NCI-H774 (cell line): ENCODE measurements at regions not wholly inside any gene's neighbourhood (a gene's known extent, or its start where the extent isn't known, plus 50 kb on each side); places are given as distances from the start of the nearest gene placed in this dataset.
A peak's percentile ranks its signal among the peaks of the same experiment; 100 is the strongest.

ENCODE experiments used
- DNase-seq: peaks from one replicate; lab custom pipeline; 2025; lab: John Stamatoyannopoulos, UW

- DNase-seq, result no peak
These were observed 301.8 kb upstream of the TMPO start for GRCh38 chr12:98213556-98213955.

GRCh38 chr12:98217257-98217656, 298.1 kb upstream of the TMPO start:
- DNase-seq, result no peak

GRCh38 chr12:98220636-98221035, 294.8 kb upstream of the TMPO start:
- DNase-seq, result no peak

GRCh38 chr12:98221243-98221808, 294.1 kb upstream of the TMPO start:
- DNase-seq, result no peak

GRCh38 chr12:98222135-98222534, 293.3 kb upstream of the TMPO start:
- DNase-seq, result no peak

GRCh38 chr12:98224584-98225221, 290.7 kb upstream of the TMPO start:
- no peak for DNase-seq

GRCh38 chr12:98227162-98227561, 288.2 kb upstream of the TMPO start:
- no peak for DNase-seq

- peak; percentile 69 for DNase-seq
These were observed 286.5 kb upstream of the TMPO start for GRCh38 chr12:98228683-98229539.

- no peak for DNase-seq
These were observed 285.9 kb upstream of the TMPO start for GRCh38 chr12:98229540-98229924.

- no peak for DNase-seq
These were observed 282.5 kb upstream of the TMPO start for GRCh38 chr12:98232753-98233390.

GRCh38 chr12:98235301-98235700, 280.1 kb upstream of the TMPO start:
- DNase-seq, result no peak

- no peak for DNase-seq
These were observed 276.8 kb upstream of the TMPO start for GRCh38 chr12:98238515-98239130.

- DNase-seq, result no peak
These were observed 272.2 kb upstream of the TMPO start for GRCh38 chr12:98243190-98243589.

- no peak for DNase-seq
These were observed 271.3 kb upstream of the TMPO start for GRCh38 chr12:98244136-98244535.

GRCh38 chr12:98253207-98254037, 262.0 kb upstream of the TMPO start:
- peak; percentile 72 for DNase-seq

GRCh38 chr12:98256830-98257229, 258.6 kb upstream of the TMPO start:
- no peak for DNase-seq

GRCh38 chr12:98259693-98260092, 255.7 kb upstream of the TMPO start:
- DNase-seq, result no peak

- DNase-seq, result no peak
These were observed 255.1 kb upstream of the TMPO start for GRCh38 chr12:98260276-98260675.

- no peak for DNase-seq
These were observed 252.5 kb upstream of the TMPO start for GRCh38 chr12:98262902-98263301.

GRCh38 chr12:98274430-98275130, 240.8 kb upstream of the TMPO start:
- DNase-seq, result no peak

GRCh38 chr12:98275131-98275475, 240.3 kb upstream of the TMPO start:
- DNase-seq, result no peak
